ENCODE measurements at regions not wholly inside any gene's neighbourhood (a gene's known extent, or its start where the extent isn't known, plus 50 kb on each side); places are given as distances from the start of the nearest gene placed in this dataset.

DNA sequence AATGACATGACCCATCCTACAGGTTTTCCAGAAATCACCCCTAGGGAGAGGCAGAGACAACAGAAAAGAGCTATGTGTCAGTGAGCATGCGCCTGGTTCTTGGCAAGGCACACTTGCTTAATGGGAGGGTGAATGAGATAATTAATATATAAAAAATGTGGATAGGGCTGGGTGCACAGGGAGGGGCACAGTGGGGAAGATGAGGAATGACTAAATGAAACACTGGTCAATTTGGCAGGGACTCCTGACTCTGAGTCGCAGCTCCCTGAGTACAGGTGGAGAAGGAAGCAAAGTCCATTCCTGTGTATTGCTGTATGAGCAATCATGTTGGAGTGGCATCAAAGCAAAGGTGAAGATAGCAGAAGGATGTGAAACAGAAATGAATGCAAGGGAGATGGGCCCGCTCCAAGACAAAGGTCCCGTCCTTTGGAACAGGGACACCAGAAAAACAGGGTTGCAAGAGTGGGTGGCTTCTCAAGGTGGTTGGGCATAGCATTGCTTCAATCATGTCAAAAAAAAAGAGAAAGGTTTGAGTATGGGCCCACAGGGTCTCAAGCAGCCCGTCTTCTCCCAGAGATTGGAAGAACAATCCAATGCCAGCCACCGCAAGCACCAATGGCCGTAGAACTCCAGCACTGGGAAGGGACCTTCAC is 278.4 kb upstream of the AGTR2 start:
- no peak overlapping the region for H2AFZ ChIP-seq (ENCODE audit: low read depth, low read length, poor library complexity, severe bottlenecking)
- ATAC-seq, result no peak
- peaks cover 0 to 23% of the 10 kb centered on the region in 2 experiments; a peak in 3 of 4 replicates for H3K4me1 ChIP-seq (ENCODE audit: control insufficient read depth in 1 of 2, insufficient read depth in 2 of 2, low read length in 2 of 2)
- H3K27me3 ChIP-seq (ENCODE audit: insufficient read depth, low read length), result no peaks in the 10 kb centered on the region
- POLR2A ChIA-PET, result no interaction called here
- TF ChIP-seq POLR2A (IDR thresholded peaks at IDR 0.05; ENCODE audit: borderline replicate concordance, extremely low read depth, insufficient read depth, insufficient read length) (no peak), ZFX (IDR thresholded peaks at IDR 0.05) (no peak), SP1 (IDR thresholded peaks at IDR 0.05; ENCODE audit: low read depth) (no peak), ZNF274 (IDR thresholded peaks at IDR 0.05; ENCODE audit: low read depth, low read length) (no peak), YY1 (IDR thresholded peaks at IDR 0.05; ENCODE audit: extremely low read depth, insufficient replicate concordance, low read depth, low read length) (no peak), RAD21 (IDR thresholded peaks at IDR 0.05; ENCODE audit: low read depth) (no peak)
- H3K36me3 ChIP-seq (ENCODE audit: control insufficient read depth in 1 of 2, insufficient read depth in 2 of 2, low read length in 2 of 2), result no peaks in the 10 kb centered on the region
- H3K9ac ChIP-seq (ENCODE audit: low read length), result no peak overlapping the region
- H3K9me2 ChIP-seq (ENCODE audit: insufficient read depth), result no peaks in the 10 kb centered on the region
- no peak overlapping the region for H3K27ac ChIP-seq (ENCODE audit: low read depth, low read length)
- peak; percentile 3 for DNase-seq (ENCODE audit: low read depth, low spot score)
- no peaks in the 10 kb centered on the region for H4K20me1 ChIP-seq (ENCODE audit: insufficient read depth)
- no peak overlapping the region for H3K4me3 ChIP-seq (replicated peaks in 1 of 2; ENCODE audit: low read depth in 1 of 2, low read length in 2 of 2)
- CTCF ChIA-PET, result no interaction called here
- H3K79me2 ChIP-seq (ENCODE audit: insufficient read depth, low read length), result peaks cover 12% of the 10 kb centered on the region; the same call in 1 of the 2 replicates
- no peak overlapping the region; the same call in 1 of the 2 replicates for H3K4me2 ChIP-seq (ENCODE audit: low read length)
- BruUV-seq (replicated peaks), result no TSS peak
- intact Hi-C loops (cut with micrococcal nuclease), result no loop called here
- RAD21 ChIA-PET (ENCODE audit: low non-redundant PET in 1 of 2, low total read pairs in 2 of 2, uncharacterized antibody in 2 of 2, unreplicated experiment in 2 of 2), result interaction anchor here in 1 of 2 experiments (0.7 kb wide), 1 partner anchor 417 kb away, joined by 3 read pairs; no protein-coding TSS in a partner anchor
- no peaks in the 10 kb centered on the region for H3K9me3 ChIP-seq (ENCODE audit: control insufficient read depth in 1 of 2, insufficient read depth in 1 of 2, low read depth in 1 of 2, low read length in 2 of 2)

DNA sequence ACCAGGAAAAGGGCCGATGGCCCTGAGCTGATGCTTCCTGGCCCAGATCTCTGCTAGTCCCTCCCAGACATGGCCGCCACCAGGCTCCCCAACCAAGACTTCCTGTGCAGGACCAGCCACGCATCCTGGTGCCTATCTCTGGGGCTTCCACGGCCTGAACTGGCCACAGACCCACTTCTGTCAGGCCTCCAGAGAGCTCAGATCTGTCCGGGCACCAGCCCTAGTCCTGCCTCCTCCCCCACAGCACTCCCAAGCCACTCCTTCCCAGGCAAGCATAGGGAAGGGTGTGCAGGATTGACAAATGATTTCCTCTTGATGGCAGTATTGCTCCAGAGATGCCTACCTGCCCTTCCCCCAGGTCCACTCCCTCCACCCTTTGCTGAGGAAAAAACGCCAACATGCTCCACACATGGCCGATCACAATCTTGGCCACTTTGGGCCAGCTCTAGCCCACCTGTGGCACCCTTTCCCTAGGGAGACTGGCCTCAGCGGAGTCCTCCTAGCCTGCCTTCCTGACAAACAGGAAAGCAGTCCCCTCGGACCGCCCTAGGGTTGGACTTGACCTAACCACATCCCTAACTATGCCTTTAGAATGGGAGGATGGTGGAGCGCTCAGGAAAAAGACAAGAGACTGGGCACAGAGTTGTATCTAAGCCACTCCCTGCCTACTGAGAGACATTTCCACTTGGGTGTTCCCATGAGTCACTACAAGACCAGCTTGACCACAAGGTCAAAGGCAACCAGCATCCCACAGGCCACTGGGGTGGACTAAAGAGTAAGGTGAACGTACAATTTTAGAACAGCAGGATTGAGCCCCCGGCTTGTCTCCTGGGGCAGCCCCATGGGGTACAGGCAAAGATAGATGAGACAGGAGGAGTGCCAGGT is 277.5 kb upstream of the AGTR2 start:
- CTCF ChIA-PET, result no interaction called here
- intact Hi-C loops (cut with micrococcal nuclease), result no loop called here
- peaks cover 12% of the 10 kb centered on the region; the same call in 1 of the 2 replicates for H3K79me2 ChIP-seq (ENCODE audit: insufficient read depth, low read length)
- DNase-seq (ENCODE audit: low read depth, low spot score) (peak; percentile 40), ATAC-seq (peak; percentile 81)
- H3K4me3 ChIP-seq (replicated peaks in 1 of 2; ENCODE audit: low read depth in 1 of 2, low read length in 2 of 2), result peak overlapping the region in 1 of 2 experiments; percentile 26; a peak in 2 of 4 replicates
- peaks cover 0 to 23% of the 10 kb centered on the region in 2 experiments; a peak in 3 of 4 replicates for H3K4me1 ChIP-seq (ENCODE audit: control insufficient read depth in 1 of 2, insufficient read depth in 2 of 2, low read length in 2 of 2)
- no peaks in the 10 kb centered on the region for H3K36me3 ChIP-seq (ENCODE audit: control insufficient read depth in 1 of 2, insufficient read depth in 2 of 2, low read length in 2 of 2)
- no peaks in the 10 kb centered on the region for H3K9me3 ChIP-seq (ENCODE audit: control insufficient read depth in 1 of 2, insufficient read depth in 1 of 2, low read depth in 1 of 2, low read length in 2 of 2)
- no peak overlapping the region for H2AFZ ChIP-seq (ENCODE audit: low read depth, low read length, poor library complexity, severe bottlenecking)
- RAD21 ChIA-PET (ENCODE audit: low non-redundant PET in 1 of 2, low total read pairs in 2 of 2, uncharacterized antibody in 2 of 2, unreplicated experiment in 2 of 2), result interaction anchor here in 1 of 2 experiments (0.7 kb wide), 1 partner anchor 416 kb away, joined by 3 read pairs; no protein-coding TSS in a partner anchor
- no peaks in the 10 kb centered on the region for H3K27me3 ChIP-seq (ENCODE audit: insufficient read depth, low read length)
- no peaks in the 10 kb centered on the region for H3K9me2 ChIP-seq (ENCODE audit: insufficient read depth)
- H3K27ac ChIP-seq (ENCODE audit: low read depth, low read length), result peak overlapping the region; percentile 29; the same call in 1 of the 2 replicates
- H3K4me2 ChIP-seq (ENCODE audit: low read length), result peak overlapping the region; percentile 62
- H4K20me1 ChIP-seq (ENCODE audit: insufficient read depth), result no peaks in the 10 kb centered on the region
- H3K9ac ChIP-seq (ENCODE audit: low read length), result no peak overlapping the region
- POLR2A ChIA-PET, result no interaction called here
- BruUV-seq (replicated peaks), result no TSS peak
- TF ChIP-seq CTCF (IDR thresholded peaks at IDR 0.05 in 2 of 3, conservative IDR thresholded peaks at IDR 0.05 in 1 of 3; ENCODE audit: borderline replicate concordance in 1 of 3, insufficient read depth in 1 of 3, low read depth in 2 of 3, low read length in 2 of 3) (peak in 2 of 3 experiments; percentile 15 to 25; a peak in 1 of 6 replicates), ZNF274 (IDR thresholded peaks at IDR 0.05; ENCODE audit: low read depth, low read length) (no peak), RAD21 (IDR thresholded peaks at IDR 0.05; ENCODE audit: low read depth) (peak; percentile 41), MAX (IDR thresholded peaks at IDR 0.05) (no peak)
